Colon (tissue), 2 donors: ENCODE measurements at regions not wholly inside any gene's neighbourhood (a gene's known extent, or its start where the extent isn't known, plus 50 kb on each side); places are given as distances from the start of the nearest gene placed in this dataset.
"Not testable (repeated sequence)": the region's sequence is repeated elsewhere in the genome, so short reads cannot be mapped to it uniquely, and the experiment has no call there.

Experiments used
- FAIRE-seq: peaks from 2 replicates; lab custom pipeline; 2012; peaks lifted over from hg19 to GRCh38; lab: Jason Lieb, UNC
- donor health status: control.
- donor health status: control.

DNA sequence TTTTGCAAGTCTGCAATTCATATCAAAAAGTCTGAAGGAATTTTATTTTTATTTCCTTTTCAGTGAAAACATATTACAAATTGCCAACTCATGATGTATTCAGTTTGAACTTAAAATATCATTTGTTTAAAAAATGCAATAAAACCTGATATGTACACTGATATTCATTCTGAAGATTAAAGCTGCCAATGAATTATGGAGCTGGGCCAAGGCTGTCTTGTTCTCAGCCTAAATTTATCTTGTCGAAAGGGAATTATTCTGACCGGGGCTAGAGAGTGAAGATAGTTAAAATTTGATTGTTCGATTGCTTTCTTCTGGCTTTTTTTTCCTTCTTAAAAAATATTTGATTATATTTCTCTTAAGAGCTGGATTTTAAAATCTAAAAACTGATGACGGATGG is 54.0 kb upstream of the RBFOX1 start:
- no peak for FAIRE-seq

DNA sequence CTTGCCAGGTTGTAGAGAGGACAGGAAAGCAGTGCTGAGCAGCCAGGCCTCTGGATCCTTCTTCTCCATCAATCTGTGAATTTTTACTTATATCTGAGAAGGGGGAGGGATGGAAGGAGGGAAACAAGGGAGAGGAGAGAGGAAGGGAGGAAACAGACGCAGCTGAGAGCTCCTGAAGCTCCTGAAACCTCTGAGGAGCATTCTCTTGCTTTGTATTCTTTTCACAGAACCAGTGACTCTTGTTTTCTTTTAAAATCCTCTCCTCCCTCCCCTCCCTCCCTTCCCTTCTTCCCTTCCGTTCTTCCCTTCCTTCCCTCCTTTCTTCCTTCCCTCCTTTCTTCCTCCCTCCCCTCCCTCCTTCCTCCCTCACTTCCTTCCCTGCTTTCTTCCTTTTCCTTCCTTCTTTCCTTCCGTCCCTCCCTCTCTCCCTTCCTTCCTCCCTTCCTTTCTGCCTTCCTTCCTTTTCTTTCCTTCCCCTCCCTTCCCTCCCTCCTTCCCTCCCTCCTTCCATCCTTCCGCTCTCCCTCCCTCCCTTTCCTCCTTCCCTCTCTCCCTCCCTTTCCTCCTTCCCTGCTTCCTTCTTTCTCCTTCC is 60.0 kb upstream of the RBFOX1 start:
- no peak for FAIRE-seq

DNA sequence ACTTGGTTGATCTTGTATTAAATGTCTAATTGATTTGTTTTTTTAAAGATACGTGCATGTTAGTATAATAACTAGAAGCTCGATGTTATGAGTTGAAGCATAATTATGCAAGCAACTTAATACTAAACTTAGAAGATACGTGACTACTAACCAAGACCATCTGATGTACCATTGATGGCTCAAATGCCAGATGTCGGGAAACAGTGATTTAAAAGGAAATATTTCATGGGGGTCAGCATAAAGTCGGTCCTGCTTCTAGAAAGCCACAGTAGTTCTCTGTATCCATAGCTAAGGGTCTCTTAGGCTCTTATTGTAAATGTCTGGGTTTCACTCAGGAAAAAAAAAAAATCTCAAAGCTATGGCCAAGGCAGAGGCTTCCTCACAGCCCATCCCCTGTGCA is 61.2 kb upstream of the RBFOX1 start:
- FAIRE-seq, result no peak

DNA sequence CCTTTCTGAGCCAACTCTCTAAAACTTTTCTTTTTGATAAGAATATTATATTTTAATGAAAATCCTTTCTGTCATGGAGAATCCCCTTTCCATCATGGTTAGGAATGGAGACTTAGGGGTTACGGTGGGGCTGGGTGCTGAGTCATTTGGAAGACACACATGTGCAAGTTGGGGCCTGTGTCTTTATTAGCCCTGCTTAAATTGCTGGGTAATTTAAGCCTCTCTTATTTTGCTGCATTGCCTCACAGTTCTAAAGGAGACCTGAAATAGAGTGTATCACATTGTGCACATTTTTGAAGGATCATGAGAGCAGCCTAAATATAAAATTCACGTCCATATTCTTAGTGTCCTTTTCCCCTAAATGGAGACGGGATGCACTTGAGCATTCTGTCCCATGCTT is 61.8 kb upstream of the RBFOX1 start:
- FAIRE-seq, result no peak

DNA sequence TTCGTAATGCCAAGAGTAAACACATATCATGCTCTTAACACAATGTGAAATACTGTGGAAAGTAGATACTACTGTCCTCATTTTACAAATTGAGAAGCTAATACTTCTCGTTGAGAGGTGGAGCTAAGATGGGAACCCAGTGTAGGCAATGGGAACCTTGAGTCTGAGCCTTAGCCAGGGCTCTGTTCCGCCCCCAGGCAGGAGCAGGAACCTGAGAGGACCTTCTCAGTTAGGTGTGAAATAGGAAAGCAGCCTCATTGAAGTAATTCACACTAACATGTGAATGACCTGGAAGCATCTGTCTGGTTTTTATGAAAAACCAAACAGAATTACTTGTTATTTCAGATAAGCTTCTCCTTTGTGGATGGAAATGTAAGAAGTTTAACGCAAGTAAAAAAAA is 62.6 kb upstream of the RBFOX1 start:
- FAIRE-seq, result no peak

DNA sequence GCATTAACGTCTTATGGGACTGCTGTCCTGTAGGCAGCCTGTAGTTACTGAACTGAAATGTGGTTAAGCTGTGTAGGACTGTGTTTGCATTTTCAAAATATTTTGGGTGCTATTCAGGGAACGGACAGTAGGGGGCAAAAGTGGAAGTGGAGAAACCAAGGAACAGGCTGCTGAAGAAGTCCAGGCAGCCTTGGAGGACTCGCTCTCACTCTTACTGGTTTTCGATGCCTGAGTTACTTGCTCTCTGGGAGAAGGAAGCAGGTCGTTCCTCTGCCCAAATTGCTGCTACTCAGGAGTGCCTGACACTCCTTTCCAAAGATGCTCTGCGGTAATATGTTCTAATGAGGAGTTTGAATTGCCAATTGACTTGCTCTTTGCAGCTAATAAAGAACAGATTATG is 64.5 kb upstream of the RBFOX1 start:
- FAIRE-seq, result no peak

DNA sequence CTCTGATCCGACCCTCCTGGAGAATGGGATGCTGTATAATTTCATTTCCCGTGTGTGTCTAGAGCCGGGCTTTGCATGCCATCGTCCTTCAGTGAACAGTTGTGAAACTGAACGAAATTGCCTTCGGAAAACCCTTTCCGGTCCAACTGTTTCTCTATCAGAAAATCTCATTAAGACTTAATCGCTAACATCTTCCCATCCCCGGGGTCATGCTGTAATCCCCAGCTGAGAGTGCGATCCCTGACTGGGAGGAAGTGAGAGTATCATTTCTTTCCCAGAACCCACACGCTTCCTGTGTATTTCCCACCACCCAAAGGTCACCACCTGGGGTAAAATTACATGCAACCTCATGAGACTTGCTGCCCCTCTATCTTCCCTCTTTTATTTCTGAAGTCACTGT is 75.6 kb upstream of the RBFOX1 start:
- FAIRE-seq, result no peak

DNA sequence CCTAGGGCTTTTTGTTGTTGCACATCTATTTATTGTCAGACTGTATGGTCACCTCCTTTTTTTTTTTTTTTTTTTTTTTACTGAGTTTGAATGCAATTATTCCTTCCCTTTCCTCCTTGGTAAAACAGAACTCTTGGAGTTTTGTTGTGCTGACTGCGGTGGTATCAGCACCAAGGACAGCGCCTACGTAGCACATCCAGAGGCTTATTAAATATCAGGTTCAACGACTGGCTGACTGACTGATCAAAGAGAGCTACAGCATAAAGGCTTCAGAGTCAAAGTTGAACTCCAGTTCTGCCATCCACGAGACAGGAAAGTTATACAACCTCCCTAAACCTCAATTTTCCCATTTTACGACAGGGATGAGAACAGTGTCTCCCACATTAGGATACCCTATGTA is 86.1 kb upstream of the RBFOX1 start:
- no peak for FAIRE-seq

DNA sequence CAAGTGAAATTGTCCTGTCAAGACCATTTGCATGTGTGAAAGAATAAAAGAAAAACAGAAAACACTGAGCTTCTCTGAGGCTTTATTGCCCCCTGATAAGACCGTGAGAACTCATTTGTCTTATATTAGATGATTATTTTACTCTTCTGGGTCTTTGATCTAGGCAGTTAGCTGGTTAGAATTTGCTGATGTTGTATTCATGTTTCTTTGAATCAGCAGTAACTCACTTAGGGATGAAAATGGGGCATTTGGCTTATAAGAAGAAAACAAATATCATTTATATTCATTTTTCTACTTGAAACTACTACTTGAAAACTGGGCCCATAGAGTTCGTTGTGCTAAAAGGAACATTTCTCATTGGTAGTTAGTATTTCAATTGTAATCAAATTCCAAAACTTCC is 93.1 kb upstream of the RBFOX1 start:
- no peak for FAIRE-seq

DNA sequence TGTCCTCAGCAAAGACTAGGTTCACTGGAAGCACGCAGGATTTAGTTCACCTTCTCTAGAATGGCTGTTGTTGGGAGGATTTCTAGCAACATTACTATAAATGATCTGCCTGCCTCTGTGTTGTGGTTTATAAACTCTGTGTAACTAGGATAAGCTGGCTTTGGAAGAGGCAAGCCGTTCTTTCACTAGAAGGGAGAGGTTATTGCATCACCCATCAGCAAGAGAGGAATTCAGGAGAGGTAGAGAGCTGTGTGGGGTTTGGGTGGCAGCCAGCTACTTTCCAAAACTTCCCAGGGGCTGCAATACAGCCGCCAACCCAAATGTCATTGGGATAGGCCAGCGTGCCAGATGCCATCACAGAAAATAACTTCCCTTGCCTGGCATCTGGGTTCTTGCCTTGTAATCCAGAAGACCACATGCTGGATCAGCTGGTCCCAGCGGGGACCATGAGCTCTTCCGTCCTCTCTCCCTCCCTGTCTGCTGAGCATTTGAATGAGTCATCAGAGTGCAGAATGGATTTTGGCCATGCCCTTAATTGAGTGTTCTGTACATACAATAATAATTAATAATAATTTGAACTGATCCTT is 95.7 kb upstream of the RBFOX1 start:
- no peak for FAIRE-seq

DNA sequence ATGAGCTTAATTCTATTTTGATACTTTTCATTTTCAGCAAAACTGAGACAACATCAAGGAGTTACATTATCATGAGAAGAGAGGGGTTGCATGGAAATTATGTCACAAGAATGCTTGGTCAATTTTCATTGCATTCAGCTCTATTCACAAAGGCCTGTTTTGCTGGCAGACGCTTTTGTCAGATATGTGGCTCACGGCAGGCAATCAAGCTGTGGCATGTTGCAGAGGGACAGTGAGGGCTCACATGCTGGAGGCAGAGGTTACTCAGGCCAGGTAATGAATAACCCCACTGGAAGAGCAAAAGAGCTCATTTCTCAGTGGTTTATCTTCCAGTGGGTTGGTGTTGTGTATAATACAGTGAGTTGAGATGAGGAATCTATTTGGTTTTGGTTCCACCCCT is 98.7 kb upstream of the RBFOX1 start:
- FAIRE-seq, result no peak

DNA sequence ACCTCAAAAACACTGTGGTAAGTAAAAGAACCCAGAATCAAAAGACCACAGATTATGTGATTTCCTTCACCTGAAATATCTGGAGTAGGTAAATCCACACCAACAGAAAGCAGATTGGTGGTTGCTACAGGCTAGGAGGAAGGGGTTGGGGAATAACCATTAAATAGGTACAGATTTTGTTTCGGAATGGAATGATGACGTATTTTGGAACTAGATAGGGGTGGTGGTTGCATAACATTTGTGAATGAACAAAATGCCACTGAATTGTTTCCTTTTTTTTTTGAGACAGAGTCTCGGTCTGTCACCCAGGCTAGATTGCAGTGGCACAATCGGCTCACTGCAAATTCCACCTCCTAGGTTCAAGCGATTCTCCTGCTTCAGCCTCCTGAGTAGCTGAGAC is 100.9 kb upstream of the RBFOX1 start:
- no peak for FAIRE-seq

DNA sequence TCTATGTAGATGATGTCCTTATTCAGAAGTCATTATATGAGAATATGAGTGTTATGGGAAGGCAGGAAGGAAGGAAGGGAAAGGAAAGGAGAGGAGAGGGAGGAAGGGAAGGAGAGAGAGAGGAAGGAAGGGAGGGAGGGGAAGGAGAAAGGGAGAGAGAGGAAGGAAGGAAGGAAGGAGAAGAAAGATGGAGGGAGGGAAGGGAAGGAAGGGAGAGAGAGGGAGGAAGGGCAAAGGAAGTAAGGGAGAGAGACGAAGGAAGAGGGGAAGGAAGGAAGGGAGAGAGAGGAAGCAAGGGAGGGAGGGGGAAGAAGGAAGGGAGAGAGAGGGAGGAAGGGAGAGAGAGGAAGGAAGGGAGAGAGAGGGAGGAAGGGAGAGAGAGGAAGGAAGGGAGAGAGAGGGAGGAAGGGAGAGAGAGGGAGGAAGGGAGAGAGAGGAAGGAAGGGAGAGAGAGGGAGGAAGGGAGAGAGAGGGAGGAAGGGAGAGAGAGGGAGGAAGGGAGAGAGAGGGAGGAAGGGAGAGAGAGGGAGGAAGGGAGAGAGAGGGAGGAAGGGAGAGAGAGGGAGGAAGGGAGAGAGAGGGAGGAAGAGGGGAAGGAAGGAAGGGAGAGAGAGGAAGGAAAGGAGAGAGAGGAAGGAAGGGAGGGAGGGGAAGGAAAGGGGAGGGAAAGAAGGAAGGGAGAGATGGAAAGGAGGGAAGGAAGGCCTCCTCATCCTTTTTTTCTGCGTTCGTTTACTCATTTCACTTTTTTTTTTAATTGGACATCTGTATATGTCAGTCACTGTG is 103.0 kb upstream of the RBFOX1 start:
- FAIRE-seq, result not testable (repeated sequence)

DNA sequence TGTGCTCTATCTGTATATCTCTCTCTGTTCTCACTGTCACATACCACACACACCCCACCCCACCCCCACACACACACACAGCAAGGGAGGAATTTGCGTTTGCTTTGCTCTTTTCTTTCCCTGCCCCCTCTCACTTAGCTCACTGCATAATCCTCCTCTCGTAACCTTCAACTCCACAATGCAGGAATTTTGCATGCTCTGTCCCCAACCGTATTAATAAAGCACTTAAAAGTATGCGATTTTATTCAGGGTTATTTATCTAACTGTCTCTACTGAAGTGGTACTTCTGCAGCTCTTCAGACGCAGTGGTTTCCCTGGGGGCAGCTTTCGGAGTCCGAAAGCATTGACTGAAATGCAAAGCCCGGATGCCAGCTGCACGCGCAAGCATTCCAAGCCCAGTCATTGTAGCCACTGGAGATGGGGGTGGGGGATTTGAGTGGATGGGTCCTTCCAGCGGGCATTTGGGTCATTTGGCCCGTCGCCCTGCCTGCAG is 105.4 kb upstream of the RBFOX1 start:
- no peak for FAIRE-seq

DNA sequence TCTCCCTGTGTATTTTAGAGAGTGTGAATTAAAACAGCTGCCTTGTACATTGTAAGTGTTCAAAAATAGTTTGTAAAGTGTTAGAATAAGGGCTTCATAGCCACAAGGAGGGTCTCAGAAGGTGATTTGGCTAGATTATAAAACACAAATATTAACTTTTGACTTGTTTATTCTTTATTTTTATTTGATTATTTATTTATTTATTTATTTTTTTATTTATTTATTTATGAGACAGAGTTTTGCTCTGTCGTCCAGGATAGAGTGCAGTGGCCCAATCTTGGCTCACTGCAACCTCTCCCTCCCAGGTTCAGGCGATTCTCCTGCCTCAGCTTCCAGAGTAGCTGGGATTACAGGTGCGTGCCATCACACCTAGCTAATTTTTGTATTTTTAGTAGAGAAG is 111.5 kb upstream of the RBFOX1 start:
- no peak for FAIRE-seq

DNA sequence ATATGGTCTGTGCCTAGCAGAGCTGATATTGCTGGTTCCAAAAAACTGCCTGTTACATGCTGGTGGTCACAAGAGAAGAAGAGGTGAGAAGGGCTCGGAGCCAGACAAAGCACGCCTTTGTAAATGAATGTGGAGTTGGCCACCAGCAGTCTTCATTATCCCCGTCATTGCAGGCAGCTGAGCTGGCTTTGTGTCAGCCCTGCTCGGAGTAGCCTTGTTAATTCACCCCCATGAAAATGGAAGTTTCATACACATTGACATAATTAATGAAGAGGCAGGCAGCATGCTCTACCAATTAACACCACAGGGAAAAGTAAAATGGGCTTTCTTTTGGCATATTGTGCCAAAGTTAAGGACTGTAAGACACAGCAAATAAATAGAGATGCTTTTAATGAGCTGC is 113.7 kb upstream of the RBFOX1 start:
- FAIRE-seq, result no peak

DNA sequence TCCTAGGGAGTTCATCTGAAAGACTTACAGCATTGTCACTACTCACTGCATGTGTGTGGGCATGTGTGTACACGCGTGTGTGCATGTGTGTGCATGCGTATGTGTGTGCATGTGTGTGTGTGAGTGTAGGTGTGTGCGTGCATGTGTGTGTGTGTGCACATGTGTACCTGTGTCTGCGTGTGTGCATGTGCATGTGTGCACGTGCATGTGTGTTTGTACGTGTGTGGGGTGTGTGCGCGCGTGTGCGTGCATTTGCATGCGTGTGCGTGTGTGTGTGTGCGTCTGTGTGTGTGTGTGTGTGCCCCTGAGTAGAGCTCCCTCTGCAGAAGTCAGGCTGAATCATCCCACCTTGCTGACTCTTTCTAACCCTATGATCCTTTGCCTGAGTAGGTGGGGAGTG is 114.8 kb upstream of the RBFOX1 start:
- no peak for FAIRE-seq

DNA sequence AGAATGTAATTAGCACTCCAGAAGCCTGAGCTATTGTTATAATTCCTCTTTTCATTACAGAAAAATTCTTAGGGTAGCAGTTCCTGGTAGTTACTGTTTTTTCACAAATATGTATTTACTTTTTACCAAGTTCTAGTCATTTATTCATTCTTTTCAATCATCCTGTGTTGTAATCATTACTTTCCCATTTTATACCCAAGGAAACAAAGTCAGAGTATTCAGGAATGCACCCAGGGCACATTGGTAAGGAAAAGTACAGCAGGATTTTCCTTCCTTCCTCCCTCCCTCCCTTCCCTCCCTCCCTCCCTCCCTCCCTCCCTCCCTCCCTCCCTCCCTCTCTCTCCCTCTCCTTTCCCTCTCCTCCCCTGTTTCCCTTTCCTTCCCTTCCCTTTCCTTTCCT is 115.9 kb upstream of the RBFOX1 start:
- no peak for FAIRE-seq

DNA sequence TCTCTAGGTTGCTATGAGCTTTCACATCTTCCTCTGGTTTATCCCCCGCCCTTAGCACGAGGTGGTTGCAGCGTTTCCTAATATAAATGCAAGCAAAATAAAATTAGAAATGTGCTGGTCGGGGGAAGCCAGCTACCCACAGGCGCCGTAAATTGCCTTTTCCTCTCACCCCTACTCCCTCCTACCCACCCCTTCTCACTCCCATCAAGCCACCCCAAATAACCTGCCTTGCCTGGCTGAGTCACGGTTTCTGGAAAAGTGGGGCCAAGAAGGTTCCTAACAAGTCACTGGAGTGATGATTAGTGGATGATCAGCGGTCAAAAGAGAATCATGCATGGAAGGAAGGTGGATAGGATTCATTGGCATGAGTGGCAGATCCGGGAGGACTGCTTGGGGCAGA is 120.9 kb upstream of the RBFOX1 start:
- FAIRE-seq, result no peak

DNA sequence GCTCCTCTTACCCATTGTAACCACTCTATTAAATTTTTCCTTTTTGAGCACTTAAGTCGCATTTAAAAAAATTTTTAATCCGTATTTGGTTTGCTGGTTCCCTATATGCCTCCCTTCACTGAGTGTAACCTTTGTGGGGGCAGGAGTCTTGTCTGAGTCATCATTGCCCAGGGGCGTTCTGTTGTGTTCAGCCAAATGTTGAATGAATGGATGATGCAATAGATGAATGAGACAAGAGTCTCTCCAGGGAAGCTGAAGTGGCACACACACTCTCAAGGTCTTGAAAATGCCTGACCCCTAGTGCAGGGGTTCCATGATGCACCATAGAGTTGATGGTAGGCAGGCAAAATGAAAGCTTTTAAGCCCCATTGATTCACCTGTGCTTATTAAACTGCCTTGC is 123.0 kb upstream of the RBFOX1 start:
- no peak for FAIRE-seq

DNA sequence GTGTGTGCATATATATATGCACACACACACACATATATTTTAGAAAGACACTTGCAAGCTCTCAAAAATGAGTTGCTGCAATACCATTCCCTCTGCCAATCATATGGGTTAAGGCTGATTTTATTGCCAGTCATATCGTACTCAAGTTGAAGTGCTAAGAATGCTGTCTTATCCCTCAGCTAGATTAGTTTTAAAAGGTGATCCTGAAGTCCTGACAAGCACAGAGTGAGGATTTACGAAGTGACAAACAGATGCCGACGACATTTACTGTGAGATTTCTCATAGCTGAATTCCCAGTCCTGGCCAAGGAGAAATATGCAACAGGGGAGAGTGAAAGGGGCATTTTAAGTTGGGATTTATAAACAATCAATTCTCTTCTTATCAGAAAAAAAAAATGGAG is 126.2 kb upstream of the RBFOX1 start:
- no peak for FAIRE-seq

DNA sequence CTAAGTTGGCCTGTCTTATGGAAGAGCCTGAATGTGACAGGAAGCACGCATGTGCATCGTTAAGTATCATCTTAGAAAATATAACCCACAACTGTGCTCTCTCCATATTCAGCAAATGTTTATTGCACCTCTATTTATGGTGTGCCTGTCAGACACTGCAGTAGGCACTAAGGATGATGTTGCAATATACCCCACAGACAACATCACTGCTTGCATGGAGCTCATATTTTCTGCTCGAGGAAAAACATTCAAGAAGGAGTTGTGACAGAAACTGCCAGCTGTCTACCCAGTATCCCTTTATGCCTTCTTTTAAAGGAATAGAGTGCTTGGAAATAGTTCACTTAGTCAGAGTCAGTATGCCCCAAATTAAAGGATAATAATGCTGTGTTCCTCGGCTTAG is 132.3 kb upstream of the RBFOX1 start:
- FAIRE-seq, result no peak

DNA sequence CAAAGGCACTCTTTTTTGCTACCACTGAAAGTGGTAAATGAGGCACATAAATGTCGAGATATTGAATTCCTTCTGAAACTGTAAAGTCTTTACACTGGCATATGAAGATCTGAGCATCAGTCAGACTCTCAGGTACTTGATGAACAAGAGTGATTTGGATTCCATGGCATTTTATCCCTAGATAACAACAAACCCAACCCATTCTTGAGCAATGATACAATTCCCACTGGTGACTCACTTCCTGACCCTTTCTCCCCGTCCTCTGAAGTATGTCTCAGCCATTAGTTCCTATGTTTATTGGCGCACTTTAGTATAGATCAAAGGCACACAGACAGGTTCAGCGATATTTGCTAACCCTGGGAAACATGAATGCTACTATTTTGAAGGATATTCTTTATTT is 147.0 kb upstream of the RBFOX1 start:
- no peak for FAIRE-seq

DNA sequence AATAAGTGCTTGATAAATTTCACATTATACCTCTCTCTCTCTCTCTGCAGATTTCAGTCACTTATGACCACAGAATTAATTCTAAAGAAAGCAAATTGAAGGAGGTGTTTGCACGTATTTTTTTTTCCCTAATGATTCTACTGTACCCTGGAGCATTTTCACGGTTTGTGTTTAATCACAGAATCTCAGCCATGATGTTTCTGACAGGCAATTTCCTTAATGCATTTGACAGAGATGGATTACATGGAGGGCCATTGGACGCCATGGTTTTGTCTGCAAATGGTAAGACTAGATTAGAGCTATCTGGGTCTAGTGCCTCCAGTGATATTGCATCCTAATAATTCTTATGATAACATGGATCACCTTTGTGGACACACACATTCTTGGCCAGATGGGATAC is 147.5 kb upstream of the RBFOX1 start:
- FAIRE-seq, result no peak
